ENCODE measurements at regions not wholly inside any gene's neighbourhood (a gene's known extent, or its start where the extent isn't known, plus 50 kb on each side); places are given as distances from the start of the nearest gene placed in this dataset.

DNA sequence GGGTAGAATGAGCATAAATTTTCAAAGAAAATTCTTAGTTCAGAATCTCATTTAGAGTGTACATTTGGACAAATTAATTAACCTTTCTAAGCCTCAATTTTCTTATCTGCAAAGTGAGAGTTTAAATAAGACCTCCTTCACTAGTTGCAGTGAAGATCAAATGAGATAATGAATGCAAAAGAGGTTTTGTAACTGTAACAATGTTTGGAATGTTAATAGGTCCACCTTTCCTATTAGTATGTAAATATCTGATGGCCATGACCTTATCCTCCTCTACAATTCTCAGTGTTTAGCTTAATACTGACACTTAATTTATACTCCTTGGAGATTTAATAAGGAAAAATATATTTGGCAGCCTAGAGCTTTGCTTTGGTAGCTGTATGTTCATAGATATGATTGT is 138.8 kb downstream of the GABRG1 start:
- Histone ChIP-seq H3K9me2 (replicated peaks; ENCODE audit: low read length) (no peaks in the 10 kb centered on the region), H3K27me3 (ENCODE audit: low read length) (no peaks in the 10 kb centered on the region), H3K4me3 (ENCODE audit: low read length) (no peak overlapping the region), H3K9me3 (ENCODE audit: low read length) (no peaks in the 10 kb centered on the region), H3K4me1 (ENCODE audit: insufficient read depth, low read length) (no peaks in the 10 kb centered on the region), H3K79me2 (ENCODE audit: low read length) (no peaks in the 10 kb centered on the region), H4K20me1 (ENCODE audit: low read length) (no peaks in the 10 kb centered on the region), H2AFZ (ENCODE audit: low read length) (no peak overlapping the region), H3K4me2 (ENCODE audit: low read length) (no peak overlapping the region), H3F3A (ENCODE audit: low read length, unreplicated experiment) (no peaks in the 10 kb centered on the region), H3K36me3 (ENCODE audit: low read depth, low read length) (no peaks in the 10 kb centered on the region), H3K27ac (ENCODE audit: low read length) (no peak overlapping the region), H3K9ac (ENCODE audit: low read length) (no peak overlapping the region)
- ChIA-PET CTCF (no interaction called here), POLR2A (ENCODE audit: unreplicated experiment) (no interaction called here)
- intact Hi-C loops (cut with micrococcal nuclease), result no loop called here
- ATAC-seq (no peak), DNase-seq (no peak)
- BruUV-seq (replicated peaks), result no TSS peak
- TF ChIP-seq, protein P1, sequence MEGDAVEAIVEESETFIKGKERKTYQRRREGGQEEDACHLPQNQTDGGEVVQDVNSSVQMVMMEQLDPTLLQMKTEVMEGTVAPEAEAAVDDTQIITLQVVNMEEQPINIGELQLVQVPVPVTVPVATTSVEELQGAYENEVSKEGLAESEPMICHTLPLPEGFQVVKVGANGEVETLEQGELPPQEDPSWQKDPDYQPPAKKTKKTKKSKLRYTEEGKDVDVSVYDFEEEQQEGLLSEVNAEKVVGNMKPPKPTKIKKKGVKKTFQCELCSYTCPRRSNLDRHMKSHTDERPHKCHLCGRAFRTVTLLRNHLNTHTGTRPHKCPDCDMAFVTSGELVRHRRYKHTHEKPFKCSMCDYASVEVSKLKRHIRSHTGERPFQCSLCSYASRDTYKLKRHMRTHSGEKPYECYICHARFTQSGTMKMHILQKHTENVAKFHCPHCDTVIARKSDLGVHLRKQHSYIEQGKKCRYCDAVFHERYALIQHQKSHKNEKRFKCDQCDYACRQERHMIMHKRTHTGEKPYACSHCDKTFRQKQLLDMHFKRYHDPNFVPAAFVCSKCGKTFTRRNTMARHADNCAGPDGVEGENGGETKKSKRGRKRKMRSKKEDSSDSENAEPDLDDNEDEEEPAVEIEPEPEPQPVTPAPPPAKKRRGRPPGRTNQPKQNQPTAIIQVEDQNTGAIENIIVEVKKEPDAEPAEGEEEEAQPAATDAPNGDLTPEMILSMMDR (conservative IDR thresholded peaks at IDR 0.05; ENCODE audit: low read depth, low read length), result no peak
- TF ChIP-seq EZH2phosphoT487 (IDR thresholded peaks at IDR 0.05; ENCODE audit: borderline replicate concordance, low read length) (no peak), EZH2 (IDR thresholded peaks at IDR 0.05; ENCODE audit: low read length, unreplicated experiment) (no peak)

GRCh38 chr4:45971108-45971507 is 152.7 kb downstream of the GABRG1 start:
- Histone ChIP-seq H3K27me3 (ENCODE audit: low read length) (no peaks in the 10 kb centered on the region), H3F3A (ENCODE audit: low read length, unreplicated experiment) (no peaks in the 10 kb centered on the region), H3K9me3 (ENCODE audit: low read length) (no peaks in the 10 kb centered on the region), H3K4me1 (ENCODE audit: insufficient read depth, low read length) (no peaks in the 10 kb centered on the region), H3K4me3 (ENCODE audit: low read length) (no peak overlapping the region), H3K27ac (ENCODE audit: low read length) (no peak overlapping the region), H3K36me3 (ENCODE audit: low read depth, low read length) (no peaks in the 10 kb centered on the region), H3K4me2 (ENCODE audit: low read length) (no peak overlapping the region), H2AFZ (ENCODE audit: low read length) (no peak overlapping the region), H4K20me1 (ENCODE audit: low read length) (no peaks in the 10 kb centered on the region), H3K79me2 (ENCODE audit: low read length) (no peaks in the 10 kb centered on the region), H3K9ac (ENCODE audit: low read length) (no peak overlapping the region), H3K9me2 (replicated peaks; ENCODE audit: low read length) (no peaks in the 10 kb centered on the region)
- ATAC-seq, result peak; percentile 84
- DNase-seq, result peak; percentile 69
- POLR2A ChIA-PET (ENCODE audit: unreplicated experiment), result no interaction called here
- TF ChIP-seq EZH2 (IDR thresholded peaks at IDR 0.05; ENCODE audit: low read length, unreplicated experiment) (no peak), EZH2phosphoT487 (IDR thresholded peaks at IDR 0.05; ENCODE audit: borderline replicate concordance, low read length) (no peak)
- TF ChIP-seq, protein P1 (conservative IDR thresholded peaks at IDR 0.05; ENCODE audit: low read depth, low read length), result peak; percentile 42
- intact Hi-C loops (cut with micrococcal nuclease), result loop anchor here (5.0 kb wide), 1 partner anchor 1044 kb away; no protein-coding TSS in a partner anchor
- CTCF ChIA-PET, result interaction anchor here (0.7 kb wide), 1 partner anchor 279 kb away, joined by 4 read pairs; no protein-coding TSS in a partner anchor
- BruUV-seq (replicated peaks), result no TSS peak

- no TSS peak for BruUV-seq (replicated peaks)
- DNase-seq (no peak), ATAC-seq (no peak)
- Histone ChIP-seq H3K36me3 (ENCODE audit: low read depth, low read length) (no peaks in the 10 kb centered on the region), H3K4me1 (ENCODE audit: insufficient read depth, low read length) (no peaks in the 10 kb centered on the region), H3K79me2 (ENCODE audit: low read length) (no peaks in the 10 kb centered on the region), H2AFZ (ENCODE audit: low read length) (no peak overlapping the region), H4K20me1 (ENCODE audit: low read length) (no peaks in the 10 kb centered on the region), H3K4me3 (ENCODE audit: low read length) (no peak overlapping the region), H3K9me2 (replicated peaks; ENCODE audit: low read length) (no peaks in the 10 kb centered on the region), H3K9ac (ENCODE audit: low read length) (no peak overlapping the region), H3K4me2 (ENCODE audit: low read length) (no peak overlapping the region), H3K9me3 (ENCODE audit: low read length) (no peaks in the 10 kb centered on the region), H3K27me3 (ENCODE audit: low read length) (no peaks in the 10 kb centered on the region), H3K27ac (ENCODE audit: low read length) (no peak overlapping the region), H3F3A (ENCODE audit: low read length, unreplicated experiment) (no peaks in the 10 kb centered on the region)
- TF ChIP-seq, protein P1 (conservative IDR thresholded peaks at IDR 0.05; ENCODE audit: low read depth, low read length), result no peak
- TF ChIP-seq EZH2phosphoT487 (IDR thresholded peaks at IDR 0.05; ENCODE audit: borderline replicate concordance, low read length) (no peak), EZH2 (IDR thresholded peaks at IDR 0.05; ENCODE audit: low read length, unreplicated experiment) (no peak)
- POLR2A ChIA-PET (ENCODE audit: unreplicated experiment), result no interaction called here
- intact Hi-C loops (cut with micrococcal nuclease), result no loop called here
- CTCF ChIA-PET, result no interaction called here
Observed at GRCh38 chr4:45957353-45957752, 166.5 kb downstream of the GABRG1 start.
